B cell (primary cell): ENCODE measurements at regions not wholly inside any gene's neighbourhood (a gene's known extent, or its start where the extent isn't known, plus 50 kb on each side); places are given as distances from the start of the nearest gene placed in this dataset.

Source experiments
- ATAC-seq: fragments of 200-7000 bp; cut with Tn5 transposase; one replicate; pipeline ENCODE4 v1.10.0; 2021; ENCODE audit warnings: low read depth, mild to moderate bottlenecking, moderate number of reproducible peaks, moderate library complexity
- CTCF ChIA-PET: fragments of 350-600 bp; sonication (Branson Sonifier 250); formaldehyde crosslinking; loops from one replicate; lab custom pipeline; 2021; ENCODE audit warnings: antibody characterized with exemption, inconsistent platforms; lab: Charles Lee
- POLR2A ChIA-PET: fragments of 350-600 bp; sonication (Branson Sonifier 250); formaldehyde crosslinking; loops from one replicate; lab custom pipeline; 2021; ENCODE audit warnings: antibody characterized with exemption; lab: Charles Lee
- DNase-seq: peaks from one replicate; pipeline ENCODE4 v3.0.0; 2013
- H2AFZ ChIP-seq: 2 replicates; pipeline ENCODE4 v1.6.1; 2012; ENCODE audit warnings: mild to moderate bottlenecking, low read depth, low read length; ENCODE audit not compliant: insufficient read depth, poor library complexity, severe bottlenecking
- H3K27ac ChIP-seq, 2 donors: 1 replicate in 1 of 2; 2 replicates in 1 of 2; pipeline ENCODE4 v1.5.1; 2012 to 2013; ENCODE audit warnings: low read length in 2 of 2, mild to moderate bottlenecking in 2 of 2, moderate library complexity in 1 of 2
- H3K27me3 ChIP-seq, 4 experiments: fragments of 200-600 bp in 1 of 4; sonication (generic) in 1 of 4; replicated peaks in 1 of 4; 1 replicate in 2 of 4; 2 replicates in 2 of 4; pipeline versions ENCODE4 v1.6.1 to v1.7.0; 2013 to 2016; ENCODE audit warnings: low read length in 3 of 4, mild to moderate bottlenecking in 2 of 4, mixed read lengths in 1 of 4, moderate library complexity in 1 of 4; ENCODE audit not compliant: insufficient read depth in 4 of 4, control insufficient read depth in 3 of 4; ENCODE audit errors: control extremely low read depth in 1 of 4
- H3K36me3 ChIP-seq, 2 experiments: replicated peaks in 1 of 2; 1 replicate in 1 of 2; 2 replicates in 1 of 2; pipeline versions ENCODE4 v1.6.1 to v1.7.1; 2013; ENCODE audit warnings: low read length in 1 of 2; ENCODE audit not compliant: insufficient read depth in 2 of 2, control insufficient read depth in 1 of 2; ENCODE audit errors: control extremely low read depth in 1 of 2, extremely low read depth in 1 of 2
- H3K4me1 ChIP-seq, 2 donors: fragments of 200-600 bp in 1 of 2; sonication (generic) in 1 of 2; 1 replicate in 1 of 2; 2 replicates in 1 of 2; pipeline versions ENCODE4 v1.5.1 to v1.6.1; 2013 to 2017; ENCODE audit warnings: low read length in 2 of 2; ENCODE audit not compliant: control insufficient read depth in 2 of 2, insufficient read depth in 2 of 2
- H3K4me2 ChIP-seq: replicated peaks from 2 replicates; pipeline ENCODE3; 2012; ENCODE audit warnings: mild to moderate bottlenecking, low read depth, low read length; ENCODE audit not compliant: poor library complexity, severe bottlenecking
- H3K4me3 ChIP-seq, 5 experiments: fragments of 200-600 bp in 1 of 5; sonication (generic) in 1 of 5; 1 replicate in 3 of 5; 2 replicates in 2 of 5; pipeline versions ENCODE4 v1.5.1 to v1.7.0; 2011 to 2016; ENCODE audit warnings: low read length in 4 of 5, mild to moderate bottlenecking in 4 of 5, low read depth in 2 of 5, control low read depth in 1 of 5, moderate library complexity in 1 of 5; ENCODE audit not compliant: insufficient read depth in 1 of 5; ENCODE audit errors: control extremely low read depth in 1 of 5, extremely low read depth in 1 of 5
- H3K79me2 ChIP-seq: fragments of 200-600 bp; sonication (generic); one replicate; pipeline ENCODE4 v1.6.0; 2016; ENCODE audit warnings: low read length; ENCODE audit not compliant: control insufficient read depth, insufficient read depth
- H3K9ac ChIP-seq: fragments of 200-600 bp; sonication (generic); 2 replicates; pipeline ENCODE4 v1.6.1; 2017; ENCODE audit warnings: mild to moderate bottlenecking, low read length, moderate library complexity
- H3K9me3 ChIP-seq, 3 donors: one replicate each; pipeline versions ENCODE4 v1.6.1 to v1.7.1; 2013; ENCODE audit warnings: low read length in 2 of 3; ENCODE audit not compliant: control insufficient read depth in 2 of 3, insufficient read depth in 1 of 3; ENCODE audit errors: control extremely low read depth in 1 of 3
- H4K20me1 ChIP-seq: 2 replicates; pipeline ENCODE4 v1.6.0; 2012; ENCODE audit warnings: mild to moderate bottlenecking, low read length; ENCODE audit not compliant: insufficient read depth, control insufficient read depth, poor library complexity, severe bottlenecking
- H3K27ac Mint-ChIP-seq: one replicate; pipeline ENCODE4 v1.8.0; 2021; ENCODE audit warnings: mixed read lengths
- H3K27me3 Mint-ChIP-seq: one replicate; pipeline ENCODE4 v1.8.0; 2021; ENCODE audit warnings: mixed read lengths
- H3K4me1 Mint-ChIP-seq: one replicate; pipeline ENCODE4 v1.8.0; 2021; ENCODE audit warnings: mixed read lengths
- H3K4me3 Mint-ChIP-seq: one replicate; pipeline ENCODE4 v1.8.0; 2021; ENCODE audit warnings: mixed read lengths
- H3K9me3 Mint-ChIP-seq: one replicate; pipeline ENCODE4 v1.8.0; 2022; ENCODE audit warnings: mixed read lengths; ENCODE audit not compliant: insufficient read depth
- CTCF ChIP-seq: fragments of 200-600 bp; IDR thresholded peaks from one replicate; pipeline ENCODE4 v1.8.0; 2022; ENCODE audit warnings: antibody characterized with exemption, mild to moderate bottlenecking
- EZH2 ChIP-seq: IDR thresholded peaks from 2 replicates; pipeline ENCODE4 v1.6.1; 2012; ENCODE audit warnings: borderline replicate concordance, low read depth, mild to moderate bottlenecking, moderate library complexity, low read length; ENCODE audit not compliant: insufficient read depth, poor library complexity, severe bottlenecking
- WGBS: methylation state at CpG from one replicate; pipeline ENCODE4 v1.1.5; 2013; ENCODE audit warnings: missing lambda C conversion rate; ENCODE audit not compliant: insufficient coverage; 5-methylcytosine and 5-hydroxymethylcytosine counted together
- intact Hi-C: fragments of 100-400 bp; cut with micrococcal nuclease; formaldehyde crosslinking; loops from one replicate; pipeline ENCODE4 v1.10.0; 2022

GRCh38 chr6:120736740-120737139 lies 597.5 kb downstream of the TBC1D32 start:
- Histone ChIP-seq H3K27me3 (no peaks in the 10 kb centered on the region), H2AFZ (no peak overlapping the region), H3K27ac (no peak overlapping the region), H3K4me2 (no peak overlapping the region), H3K36me3 (no peaks in the 10 kb centered on the region), H3K9me3 (no peaks in the 10 kb centered on the region), H4K20me1 (no peaks in the 10 kb centered on the region), H3K79me2 (no peaks in the 10 kb centered on the region), H3K4me1 (no peaks in the 10 kb centered on the region), H3K4me3 (no peak overlapping the region), H3K9ac (no peak overlapping the region)
- Mint-ChIP-seq H3K4me1 (no peaks in the 10 kb centered on the region), H3K9me3 (peaks cover 3% of the 10 kb centered on the region), H3K27ac (no peak overlapping the region), H3K4me3 (no peak overlapping the region), H3K27me3 (no peaks in the 10 kb centered on the region)
- WGBS: 100% methylated on average over 1 of the region's 2 CpGs
- intact Hi-C loops: no loop called here
- CTCF ChIA-PET: no interaction called here
- DNase-seq: no peak
- ATAC-seq: no peak
- TF ChIP-seq EZH2 (no peak), CTCF (no peak)
- POLR2A ChIA-PET: no interaction called here

GRCh38 chr6:120735641-120736040 lies 598.6 kb downstream of the TBC1D32 start:
- Histone ChIP-seq H3K27me3 (no peaks in the 10 kb centered on the region), H3K79me2 (no peaks in the 10 kb centered on the region), H3K9ac (no peak overlapping the region), H3K4me1 (no peaks in the 10 kb centered on the region), H3K4me3 (no peak overlapping the region), H3K9me3 (peaks cover 0 to 1% (median 0%) of the 10 kb centered on the region in 3 donors), H3K4me2 (no peak overlapping the region), H3K27ac (no peak overlapping the region), H2AFZ (no peak overlapping the region), H4K20me1 (no peaks in the 10 kb centered on the region), H3K36me3 (no peaks in the 10 kb centered on the region)
- intact Hi-C loops: no loop called here
- Mint-ChIP-seq H3K4me1 (no peaks in the 10 kb centered on the region), H3K27ac (no peak overlapping the region), H3K9me3 (peaks cover 5% of the 10 kb centered on the region), H3K4me3 (no peak overlapping the region), H3K27me3 (no peaks in the 10 kb centered on the region)
- CTCF ChIA-PET: no interaction called here
- TF ChIP-seq EZH2: no peak
- TF ChIP-seq CTCF: no peak
- ATAC-seq: no peak
- WGBS: 83% methylated on average over 1 of the region's 2 CpGs
- POLR2A ChIA-PET: no interaction called here
- DNase-seq: no peak
